Neural cell (in vitro differentiated cells): ENCODE measurements at regions not wholly inside any gene's neighbourhood (a gene's known extent, or its start where the extent isn't known, plus 50 kb on each side); places are given as distances from the start of the nearest gene placed in this dataset.

Source experiments
- H2AFZ ChIP-seq: fragments of 200-600, 300-800 bp; sonication (generic), shearing (Covaris generic); 2 replicates; pipeline ENCODE4 v1.6.0; 2014; ENCODE audit warnings: low read depth, mild to moderate bottlenecking, antibody characterized with exemption, low read length, moderate library complexity
- H3F3A ChIP-seq: fragments of 200-600 bp; shearing (Covaris generic); 2 replicates; pipeline ENCODE4 v1.6.1; 2016; ENCODE audit warnings: mild to moderate bottlenecking, moderate library complexity, mixed read lengths, antibody characterized with exemption, low read length; ENCODE audit not compliant: insufficient read depth, poor library complexity, severe bottlenecking
- H3K27ac ChIP-seq: fragments of 200-600, 300-800 bp; sonication (generic), shearing (Covaris generic); 2 replicates; pipeline ENCODE4 v1.5.1; 2014; ENCODE audit warnings: mild to moderate bottlenecking, low read length, moderate library complexity
- H3K27me3 ChIP-seq: fragments of 300-800, 200-600 bp; sonication (generic), shearing (Covaris generic); 2 replicates; pipeline ENCODE4 v1.6.0; 2014; ENCODE audit warnings: mild to moderate bottlenecking, low read depth, low read length, moderate library complexity; ENCODE audit not compliant: insufficient read depth
- H3K36me3 ChIP-seq: fragments of 300-800, 200-600 bp; sonication (generic), shearing (Covaris generic); 2 replicates; pipeline ENCODE4 v1.5.1; 2014; ENCODE audit warnings: mild to moderate bottlenecking, antibody characterized with exemption, low read length, moderate library complexity; ENCODE audit not compliant: insufficient read depth
- H3K4me2 ChIP-seq: fragments of 300-800, 200-600 bp; sonication (generic), shearing (Covaris generic); 2 replicates; pipeline ENCODE4 v1.6.0; 2014; ENCODE audit warnings: mild to moderate bottlenecking, low read length
- H3K4me3 ChIP-seq: fragments of 300-800, 200-600 bp; sonication (generic), shearing (Covaris generic); 2 replicates; pipeline ENCODE4 v1.5.1; 2014; ENCODE audit warnings: mild to moderate bottlenecking, low read length, moderate library complexity
- H3K79me2 ChIP-seq: fragments of 200-600 bp; shearing (Covaris generic); replicated peaks from 2 replicates; pipeline ENCODE4 v1.6.0; 2014; ENCODE audit warnings: mild to moderate bottlenecking, low read length, moderate library complexity; ENCODE audit not compliant: insufficient read depth
- H3K9ac ChIP-seq: fragments of 300-800, 200-600 bp; sonication (generic), shearing (Covaris generic); 2 replicates; pipeline ENCODE4 v1.6.1; 2016; ENCODE audit warnings: mild to moderate bottlenecking, low read length, mixed read lengths
- H3K9me2 ChIP-seq: fragments of 200-600 bp; shearing (Covaris generic); 2 replicates; pipeline ENCODE4 v1.6.1; 2016; ENCODE audit warnings: mild to moderate bottlenecking, low read length, mixed read lengths; ENCODE audit not compliant: insufficient read depth
- H3K9me3 ChIP-seq: fragments of 200-600, 300-800 bp; sonication (generic), shearing (Covaris generic); 2 replicates; pipeline ENCODE4 v1.6.1; 2016; ENCODE audit warnings: mild to moderate bottlenecking, mixed run types, low read length, moderate library complexity, mixed read lengths
- H4K20me1 ChIP-seq: fragments of 200-600 bp; shearing (Covaris generic); 2 replicates; pipeline ENCODE4 v1.6.1; 2016; ENCODE audit warnings: mild to moderate bottlenecking, mixed run types; ENCODE audit not compliant: insufficient read depth
- CTCF ChIP-seq: fragments of 450-650 bp; IDR thresholded peaks from 2 replicates; pipeline ENCODE4 v1.5.1; 2014; ENCODE audit warnings: antibody characterized with exemption, mild to moderate bottlenecking, moderate library complexity; ENCODE audit not compliant: poor library complexity, severe bottlenecking
- EP300 ChIP-seq: fragments of 450-650 bp; conservative IDR thresholded peaks from 2 replicates; pipeline ENCODE4 v1.6.1; 2014; ENCODE audit warnings: antibody characterized with exemption, mild to moderate bottlenecking, moderate library complexity; ENCODE audit not compliant: poor library complexity, severe bottlenecking
- EZH2 ChIP-seq: fragments of 200-600, 300-800 bp; shearing (Covaris generic), sonication (generic); IDR thresholded peaks from 2 replicates; pipeline ENCODE4 v1.6.1; 2014; ENCODE audit warnings: antibody characterized with exemption, low read length, borderline replicate concordance, mild to moderate bottlenecking; ENCODE audit not compliant: insufficient read depth, poor library complexity, severe bottlenecking
- MXI1 ChIP-seq: fragments of 450-650 bp; conservative IDR thresholded peaks from 2 replicates; pipeline ENCODE4 v1.6.1; 2014; ENCODE audit warnings: antibody characterized with exemption, mild to moderate bottlenecking; ENCODE audit not compliant: poor library complexity, severe bottlenecking
- POLR2AphosphoS5 ChIP-seq: IDR thresholded peaks from 2 replicates; pipeline ENCODE4 v1.6.1; 2012
- RAD21 ChIP-seq: fragments of 450-650 bp; conservative IDR thresholded peaks from 2 replicates; pipeline ENCODE4 v1.6.1; 2014; ENCODE audit warnings: antibody characterized with exemption, mild to moderate bottlenecking, moderate library complexity
- REST ChIP-seq: IDR thresholded peaks from 2 replicates; pipeline ENCODE4 v1.6.1; 2012; ENCODE audit warnings: borderline replicate concordance
- SMC3 ChIP-seq: fragments of 450-650 bp; conservative IDR thresholded peaks from 2 replicates; pipeline ENCODE4 v1.6.1; 2014; ENCODE audit warnings: antibody characterized with exemption, mild to moderate bottlenecking, moderate library complexity; ENCODE audit not compliant: poor library complexity

- no peaks in the 10 kb centered on the region for H3K9me3 ChIP-seq
- no peaks in the 10 kb centered on the region for H3K27me3 ChIP-seq
- no peak overlapping the region for H3K9ac ChIP-seq
- no peak overlapping the region for H3K4me2 ChIP-seq
- H3K36me3 ChIP-seq: no peaks in the 10 kb centered on the region
- TF ChIP-seq REST: no peak
- no peak for TF ChIP-seq RAD21
- no peak for TF ChIP-seq EP300
- TF ChIP-seq CTCF: no peak
- TF ChIP-seq POLR2AphosphoS5: no peak
- no peak for TF ChIP-seq EZH2
- TF ChIP-seq SMC3: no peak
- TF ChIP-seq MXI1: no peak
- H2AFZ ChIP-seq: no peak overlapping the region
- H3K4me3 ChIP-seq: no peak overlapping the region
- H4K20me1 ChIP-seq: no peaks in the 10 kb centered on the region
- no peak overlapping the region for H3K27ac ChIP-seq
- H3K79me2 ChIP-seq: no peaks in the 10 kb centered on the region
- no peaks in the 10 kb centered on the region for H3F3A ChIP-seq
- no peaks in the 10 kb centered on the region for H3K9me2 ChIP-seq
These were observed 194.9 kb upstream of the HDAC4 start for GRCh38 chr2:239595726-239596125.

DNA sequence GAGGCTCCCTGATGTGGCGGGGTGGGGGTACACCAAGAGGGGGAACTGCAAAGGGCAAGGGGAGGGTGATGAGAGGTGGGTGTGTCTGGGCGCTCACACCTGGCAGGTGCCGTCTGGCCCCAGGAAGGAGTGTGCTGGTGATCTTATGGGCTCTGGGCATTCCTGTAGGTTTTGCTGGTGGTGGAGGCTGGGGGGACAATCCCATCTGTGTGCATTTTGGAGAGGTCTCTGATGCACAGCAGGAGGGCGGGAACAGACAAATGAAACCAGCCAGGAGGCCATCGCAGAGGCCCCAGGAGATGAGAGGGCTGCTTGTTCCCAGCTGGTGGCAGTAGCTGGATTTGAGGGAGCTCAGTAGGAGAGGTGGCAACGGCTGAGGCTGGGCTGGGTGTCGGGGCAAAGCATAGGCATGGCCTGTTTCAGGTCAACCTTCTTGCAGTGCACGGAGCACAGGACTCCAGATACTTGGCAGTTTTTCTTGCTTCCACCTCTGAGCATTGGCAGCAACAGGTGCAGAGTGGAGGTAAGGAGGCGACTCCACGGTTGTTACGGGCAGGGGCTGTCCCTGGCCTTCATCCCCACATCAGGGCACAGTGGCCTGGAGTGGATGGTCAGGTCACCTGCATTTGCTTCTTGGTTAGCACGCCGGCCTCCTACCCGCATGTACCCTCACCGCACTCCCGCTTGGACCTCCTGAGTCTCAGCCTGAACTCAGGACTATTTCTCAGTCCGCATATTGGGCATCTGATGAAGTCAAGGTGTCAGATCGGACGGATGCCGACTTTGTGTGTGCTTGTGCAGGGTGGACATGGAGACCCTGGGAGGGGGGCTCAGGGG, 194.2 kb upstream of the HDAC4 start:
- no peaks in the 10 kb centered on the region for H3F3A ChIP-seq
- H3K27ac ChIP-seq: no peak overlapping the region
- H3K4me3 ChIP-seq: no peak overlapping the region
- H3K27me3 ChIP-seq: no peaks in the 10 kb centered on the region
- H4K20me1 ChIP-seq: no peaks in the 10 kb centered on the region
- no peaks in the 10 kb centered on the region for H3K36me3 ChIP-seq
- no peak overlapping the region for H2AFZ ChIP-seq
- no peak overlapping the region for H3K4me2 ChIP-seq
- H3K79me2 ChIP-seq: no peaks in the 10 kb centered on the region
- H3K9me2 ChIP-seq: no peaks in the 10 kb centered on the region
- H3K9ac ChIP-seq: no peak overlapping the region
- TF ChIP-seq SMC3 (no peak), RAD21 (no peak)
- H3K9me3 ChIP-seq: no peaks in the 10 kb centered on the region
